T-helper 2 cell treated with Interferon-gamma antibody and Interleukin-4, amounts not matched to agents 100 ng/mL and 5 ng/mL, for 36 hours (primary cell): ENCODE measurements at regions not wholly inside any gene's neighbourhood (a gene's known extent, or its start where the extent isn't known, plus 50 kb on each side); places are given as distances from the start of the nearest gene placed in this dataset.

ENCODE experiments used
- intact Hi-C: fragments of 100-400 bp; cut with micrococcal nuclease; formaldehyde crosslinking; loops from one replicate; pipeline ENCODE4 v1.15.1; 2023

- intact Hi-C loops: no loop called here
These were observed 276.7 kb upstream of the ADRA1B start for GRCh38 chr5:159639590-159639989.

GRCh38 chr5:159640446-159640845 is 275.8 kb upstream of the ADRA1B start:
- intact Hi-C loops: no loop called here

- intact Hi-C loops: no loop called here
These were observed 275.4 kb upstream of the ADRA1B start for GRCh38 chr5:159640921-159641320.

GRCh38 chr5:159641371-159642039 is 274.8 kb upstream of the ADRA1B start:
- intact Hi-C loops: no loop called here

DNA sequence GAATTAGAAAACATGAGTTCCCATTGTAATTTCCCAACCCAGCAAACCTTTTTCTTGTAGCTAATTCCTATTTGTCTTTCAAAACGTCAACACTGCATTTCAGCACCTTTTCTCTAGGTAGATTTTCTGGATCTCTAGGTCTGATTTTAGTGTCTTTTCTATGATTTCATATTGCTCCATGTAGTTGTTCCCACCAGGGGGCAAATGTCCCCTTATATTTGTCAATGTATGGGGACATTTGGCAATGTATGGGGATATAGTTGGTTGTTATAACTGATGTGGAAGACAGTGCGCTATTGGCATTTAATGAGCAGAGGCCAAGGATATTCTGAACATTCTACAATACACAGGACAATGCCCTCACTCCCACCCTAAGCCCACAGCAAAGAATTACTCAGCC is 273.9 kb upstream of the ADRA1B start:
- intact Hi-C loops: no loop called here

DNA sequence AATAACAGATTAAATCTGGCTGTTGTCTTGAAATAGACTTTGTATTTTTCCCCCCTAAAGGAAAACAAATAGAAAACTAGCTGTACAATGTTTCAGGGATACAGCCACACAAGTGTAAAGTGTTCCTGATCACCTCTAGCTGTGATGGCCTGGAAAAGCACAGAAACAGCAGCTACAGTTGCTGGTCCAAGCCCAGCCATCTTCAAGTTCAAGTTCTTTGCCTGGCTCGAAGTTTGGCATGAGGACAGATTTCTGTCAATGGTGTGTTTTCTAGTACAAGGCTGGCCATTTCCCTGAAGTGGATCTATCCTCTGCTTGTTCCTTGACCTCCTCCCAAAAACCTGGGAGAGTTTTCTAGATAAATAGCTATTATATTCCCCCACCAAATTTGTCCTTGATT is 272.2 kb upstream of the ADRA1B start:
- intact Hi-C loops: no loop called here

- intact Hi-C loops: no loop called here
These were observed 271.0 kb upstream of the ADRA1B start for GRCh38 chr5:159645179-159645846.

DNA sequence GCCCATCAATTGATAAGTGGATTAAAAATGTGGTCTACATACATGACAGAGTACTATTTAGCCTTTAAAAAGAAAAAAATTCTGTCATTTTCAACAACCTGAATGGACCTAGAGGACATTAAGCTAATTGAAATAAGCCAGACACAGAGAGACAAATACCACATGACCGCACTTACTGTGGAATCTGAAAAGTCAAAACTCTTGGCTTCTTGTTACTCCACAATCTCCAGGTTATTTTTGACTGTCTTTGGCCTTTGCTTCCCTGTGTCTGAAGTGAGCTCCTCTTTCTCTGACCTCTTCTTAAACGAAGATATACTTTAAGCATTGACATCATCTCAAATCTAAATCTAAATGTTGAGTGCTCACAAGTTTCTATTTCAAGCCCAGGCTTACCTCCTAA is 265.5 kb upstream of the ADRA1B start:
- intact Hi-C loops: no loop called here

GRCh38 chr5:159655757-159656409 is 260.4 kb upstream of the ADRA1B start:
- intact Hi-C loops: no loop called here

DNA sequence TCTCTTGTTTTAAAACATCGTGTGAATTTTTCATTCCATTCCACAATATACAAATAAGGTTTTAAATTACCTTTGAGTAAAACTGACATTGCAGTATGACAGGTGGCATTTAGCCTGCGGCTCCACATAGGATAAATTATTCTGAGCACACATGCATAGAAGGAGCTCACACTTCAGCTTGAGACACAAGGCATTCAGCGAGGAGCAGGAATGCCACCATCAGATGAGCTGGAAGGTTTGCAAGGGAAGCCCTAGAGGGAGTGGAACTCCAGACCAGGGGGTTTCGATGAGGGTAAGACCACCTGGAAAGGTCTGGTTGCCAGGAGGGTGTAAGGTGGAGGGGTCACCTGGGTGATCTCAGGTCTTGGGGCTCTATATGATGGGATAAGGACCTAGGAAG is 259.0 kb upstream of the ADRA1B start:
- intact Hi-C loops: no loop called here

GRCh38 chr5:159657771-159658170 is 258.5 kb upstream of the ADRA1B start:
- intact Hi-C loops: no loop called here

DNA sequence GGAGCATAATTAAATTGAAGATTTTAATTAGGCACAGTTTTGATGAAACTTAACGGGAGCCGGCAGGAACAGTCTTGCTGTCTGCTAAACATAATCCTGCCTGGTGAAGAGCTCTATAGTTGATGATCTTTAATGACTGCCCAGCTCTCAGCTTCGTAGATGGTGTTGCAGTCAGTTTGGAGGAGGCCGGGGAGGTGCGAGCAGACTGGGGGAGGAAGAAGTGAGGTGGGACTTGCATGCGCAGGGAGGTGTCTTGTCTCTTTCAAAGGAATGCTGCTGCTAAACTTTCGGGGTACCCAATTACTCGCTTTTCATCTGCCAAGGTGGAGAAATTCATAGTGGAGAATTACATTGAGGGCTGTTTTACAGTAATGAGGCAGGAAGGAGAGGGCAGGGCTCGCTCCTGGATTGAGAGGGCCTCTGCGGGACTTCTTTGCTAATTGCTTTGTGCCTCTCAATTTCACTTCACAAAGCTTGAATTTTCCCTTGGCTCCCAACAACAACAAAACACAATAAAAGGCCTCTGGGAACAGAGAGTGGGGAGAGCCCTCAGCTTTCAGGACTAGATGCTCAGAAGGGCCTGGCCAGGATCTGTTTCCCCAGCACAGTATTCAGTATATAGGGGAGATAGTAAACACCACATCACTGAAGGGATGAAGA is 257.9 kb upstream of the ADRA1B start:
- intact Hi-C loops: no loop called here

DNA sequence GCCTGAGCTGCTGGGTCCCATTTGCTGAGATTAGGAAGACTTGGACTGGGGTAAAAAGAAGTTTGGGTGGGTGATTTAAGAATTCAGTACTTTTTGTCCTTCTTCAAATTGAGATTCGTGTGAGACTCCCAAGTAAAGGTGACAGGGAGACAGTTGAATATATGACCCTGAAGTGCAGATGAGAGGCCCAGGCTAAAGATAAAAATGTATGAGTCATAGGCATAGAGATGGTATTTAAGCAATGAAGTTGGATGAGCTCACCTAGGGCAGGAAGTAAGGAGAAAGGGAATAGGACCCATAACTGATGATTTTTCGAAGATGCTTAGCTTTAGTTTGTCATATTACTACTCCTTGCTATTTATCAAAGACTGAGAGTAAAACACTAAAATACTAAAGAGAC is 255.9 kb upstream of the ADRA1B start:
- intact Hi-C loops: no loop called here

GRCh38 chr5:159663986-159664385 is 252.3 kb upstream of the ADRA1B start:
- intact Hi-C loops: no loop called here

- intact Hi-C loops: no loop called here
These were observed 249.0 kb upstream of the ADRA1B start for GRCh38 chr5:159667286-159667685.

- intact Hi-C loops: no loop called here
These were observed 247.7 kb upstream of the ADRA1B start for GRCh38 chr5:159668556-159668955.

DNA sequence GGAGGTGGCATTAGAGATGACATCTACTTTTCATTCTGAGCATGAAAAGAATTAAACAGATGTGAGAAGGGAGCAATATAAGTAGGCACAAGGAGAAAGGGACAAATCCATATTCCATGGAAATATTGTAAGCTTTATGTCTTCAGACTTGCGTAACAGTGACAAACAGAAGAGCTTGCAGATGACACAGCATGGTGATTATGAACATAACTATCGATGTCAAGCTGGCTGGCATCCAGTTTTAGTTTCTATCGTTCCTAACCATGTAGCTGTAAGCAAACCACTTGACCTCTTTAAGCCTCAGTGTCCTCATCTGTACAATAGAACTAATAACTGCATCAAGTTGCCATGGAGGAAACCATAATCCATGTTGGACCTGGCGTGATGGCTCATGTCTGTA is 246.7 kb upstream of the ADRA1B start:
- intact Hi-C loops: no loop called here

DNA sequence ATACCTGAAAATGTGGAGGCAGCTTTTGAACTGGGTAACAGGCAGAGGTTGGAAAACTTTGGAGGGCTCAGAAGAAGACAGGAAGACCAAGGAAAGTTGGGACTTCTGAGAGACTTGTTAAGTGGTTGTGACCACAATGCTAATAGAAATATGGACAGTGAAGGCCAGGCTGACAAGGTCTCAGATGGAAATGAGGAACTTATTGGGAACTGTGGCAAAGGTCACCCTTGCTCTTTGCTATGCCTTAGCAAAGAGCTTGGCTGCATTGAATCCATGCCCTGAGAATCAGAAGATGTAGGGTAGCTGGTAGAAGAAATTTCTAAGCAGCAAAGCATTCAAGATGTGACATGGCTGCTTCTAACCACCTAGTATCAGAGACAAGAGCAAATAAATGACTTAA is 244.4 kb upstream of the ADRA1B start:
- intact Hi-C loops: no loop called here

DNA sequence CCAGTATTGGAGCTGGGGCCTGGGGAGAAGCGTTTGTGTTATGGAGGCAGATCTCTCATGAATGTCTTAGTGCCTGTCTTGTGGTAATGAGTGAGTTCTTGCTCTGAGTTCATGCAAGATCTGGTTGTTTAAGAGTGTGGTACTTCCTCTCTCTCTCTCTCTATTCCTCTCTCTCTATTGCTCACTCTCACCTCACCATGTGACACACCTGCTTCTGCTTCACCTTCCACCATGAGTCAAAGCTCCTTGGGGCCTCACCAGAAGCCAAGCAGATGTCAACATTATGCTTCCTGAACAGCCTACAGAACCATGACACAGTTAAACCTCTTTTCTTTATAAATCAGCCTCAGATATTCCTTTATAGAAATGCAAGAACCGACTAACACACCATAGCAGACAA is 242.7 kb upstream of the ADRA1B start:
- intact Hi-C loops: no loop called here

DNA sequence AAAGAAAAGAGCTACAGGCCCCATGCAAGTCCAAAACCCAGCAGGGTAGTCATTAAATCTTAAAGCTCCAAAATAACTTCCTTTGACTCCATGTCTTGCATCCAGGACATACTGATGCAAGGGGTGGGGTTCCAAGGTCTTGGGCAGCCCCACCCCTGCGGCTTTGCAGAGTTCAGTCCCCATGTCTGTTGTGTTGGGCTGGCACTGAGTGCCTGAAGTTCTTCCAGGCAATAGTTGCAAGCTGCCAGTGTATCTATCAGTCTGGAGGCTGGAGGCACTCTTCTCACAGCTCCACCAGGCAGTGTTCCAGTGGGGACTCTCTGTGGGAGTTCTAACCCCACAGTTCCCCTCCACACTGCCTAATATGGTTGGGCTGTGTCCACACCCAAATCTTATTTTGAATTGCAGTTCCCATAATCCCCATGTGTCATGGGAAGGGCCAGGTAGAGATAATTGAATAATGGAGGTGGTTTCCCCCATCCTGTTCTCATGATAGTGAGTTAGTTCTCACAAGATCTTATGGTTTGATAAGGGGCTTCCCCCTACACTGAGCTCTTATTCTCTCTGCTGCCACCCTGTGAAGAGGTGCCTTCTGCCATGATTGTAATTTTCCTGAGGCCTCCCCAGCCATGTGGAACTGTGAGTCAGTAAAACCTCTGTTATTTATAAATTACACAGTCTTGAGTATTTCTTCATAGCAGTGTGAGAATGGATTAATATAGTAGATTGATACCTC is 237.5 kb upstream of the ADRA1B start:
- intact Hi-C loops: no loop called here

GRCh38 chr5:159680095-159680494 is 236.2 kb upstream of the ADRA1B start:
- intact Hi-C loops: no loop called here

GRCh38 chr5:159681661-159682060 is 234.6 kb upstream of the ADRA1B start:
- intact Hi-C loops: no loop called here
